ENCODE measurements at regions not wholly inside any gene's neighbourhood (a gene's known extent, or its start where the extent isn't known, plus 50 kb on each side); places are given as distances from the start of the nearest gene placed in this dataset.

GRCh38 chr4:95651891-95652290 lies 103.1 kb upstream of the UNC5C start:
- no peak overlapping the region for H3K27ac Mint-ChIP-seq
- no peaks in the 10 kb centered on the region for H3K36me3 Mint-ChIP-seq (ENCODE audit: low read depth)
- H3K27me3 Mint-ChIP-seq = no peaks in the 10 kb centered on the region
- ChIA-PET POLR2A (no interaction called here), CTCF (no interaction called here)
- H3K9me3 Mint-ChIP-seq = peaks cover 15% of the 10 kb centered on the region
- no peak overlapping the region for H3K27ac ChIP-seq (ENCODE audit: low read depth in 1 of 2, low read length in 2 of 2)
- no peaks in the 10 kb centered on the region for H3K4me1 ChIP-seq (ENCODE audit: insufficient read depth, low read length)
- no peaks in the 10 kb centered on the region for H3K27me3 ChIP-seq (ENCODE audit: control insufficient read depth in 1 of 2, insufficient read depth in 2 of 2, low read length in 2 of 2)
- no peak overlapping the region for H3K4me3 ChIP-seq (ENCODE audit: low read length)
- TF ChIP-seq, protein P1, sequence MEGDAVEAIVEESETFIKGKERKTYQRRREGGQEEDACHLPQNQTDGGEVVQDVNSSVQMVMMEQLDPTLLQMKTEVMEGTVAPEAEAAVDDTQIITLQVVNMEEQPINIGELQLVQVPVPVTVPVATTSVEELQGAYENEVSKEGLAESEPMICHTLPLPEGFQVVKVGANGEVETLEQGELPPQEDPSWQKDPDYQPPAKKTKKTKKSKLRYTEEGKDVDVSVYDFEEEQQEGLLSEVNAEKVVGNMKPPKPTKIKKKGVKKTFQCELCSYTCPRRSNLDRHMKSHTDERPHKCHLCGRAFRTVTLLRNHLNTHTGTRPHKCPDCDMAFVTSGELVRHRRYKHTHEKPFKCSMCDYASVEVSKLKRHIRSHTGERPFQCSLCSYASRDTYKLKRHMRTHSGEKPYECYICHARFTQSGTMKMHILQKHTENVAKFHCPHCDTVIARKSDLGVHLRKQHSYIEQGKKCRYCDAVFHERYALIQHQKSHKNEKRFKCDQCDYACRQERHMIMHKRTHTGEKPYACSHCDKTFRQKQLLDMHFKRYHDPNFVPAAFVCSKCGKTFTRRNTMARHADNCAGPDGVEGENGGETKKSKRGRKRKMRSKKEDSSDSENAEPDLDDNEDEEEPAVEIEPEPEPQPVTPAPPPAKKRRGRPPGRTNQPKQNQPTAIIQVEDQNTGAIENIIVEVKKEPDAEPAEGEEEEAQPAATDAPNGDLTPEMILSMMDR (IDR thresholded peaks at IDR 0.05) = no peak
- no peaks in the 10 kb centered on the region for H3K36me3 ChIP-seq (ENCODE audit: insufficient read depth, low read length)
- H3K9me3 ChIP-seq (ENCODE audit: control insufficient read depth in 1 of 2, insufficient read depth in 1 of 2, low read length in 2 of 2) = no peaks in the 10 kb centered on the region
- intact Hi-C loops (cut with DNase I, micrococcal nuclease) = no loop called here
- no peak for DNase-seq
- no peak overlapping the region for H3K4me3 Mint-ChIP-seq
- H3K4me1 Mint-ChIP-seq (ENCODE audit: low read depth) = no peaks in the 10 kb centered on the region
- ATAC-seq (ENCODE audit: poor library complexity) = no peak

GRCh38 chr4:95644417-95644816 lies 95.6 kb upstream of the UNC5C start:
- no peaks in the 10 kb centered on the region for H3K27me3 ChIP-seq (ENCODE audit: control insufficient read depth in 1 of 2, insufficient read depth in 2 of 2, low read length in 2 of 2)
- no peak for DNase-seq
- no peak overlapping the region for H3K4me3 ChIP-seq (ENCODE audit: low read length)
- H3K4me1 ChIP-seq (ENCODE audit: insufficient read depth, low read length) = no peaks in the 10 kb centered on the region
- no peak for ATAC-seq (ENCODE audit: poor library complexity)
- no peaks in the 10 kb centered on the region for H3K36me3 ChIP-seq (ENCODE audit: insufficient read depth, low read length)
- H3K27ac ChIP-seq (ENCODE audit: low read depth in 1 of 2, low read length in 2 of 2) = no peak overlapping the region
- ChIA-PET CTCF (no interaction called here), POLR2A (no interaction called here)
- Mint-ChIP-seq H3K9me3 (no peaks in the 10 kb centered on the region), H3K27me3 (no peaks in the 10 kb centered on the region), H3K27ac (no peak overlapping the region), H3K36me3 (ENCODE audit: low read depth) (no peaks in the 10 kb centered on the region), H3K4me1 (ENCODE audit: low read depth) (no peaks in the 10 kb centered on the region), H3K4me3 (no peak overlapping the region)
- intact Hi-C loops (cut with DNase I, micrococcal nuclease) = no loop called here
- H3K9me3 ChIP-seq (ENCODE audit: control insufficient read depth in 1 of 2, insufficient read depth in 1 of 2, low read length in 2 of 2) = no peaks in the 10 kb centered on the region
- TF ChIP-seq, protein P1 (IDR thresholded peaks at IDR 0.05) = no peak

DNA sequence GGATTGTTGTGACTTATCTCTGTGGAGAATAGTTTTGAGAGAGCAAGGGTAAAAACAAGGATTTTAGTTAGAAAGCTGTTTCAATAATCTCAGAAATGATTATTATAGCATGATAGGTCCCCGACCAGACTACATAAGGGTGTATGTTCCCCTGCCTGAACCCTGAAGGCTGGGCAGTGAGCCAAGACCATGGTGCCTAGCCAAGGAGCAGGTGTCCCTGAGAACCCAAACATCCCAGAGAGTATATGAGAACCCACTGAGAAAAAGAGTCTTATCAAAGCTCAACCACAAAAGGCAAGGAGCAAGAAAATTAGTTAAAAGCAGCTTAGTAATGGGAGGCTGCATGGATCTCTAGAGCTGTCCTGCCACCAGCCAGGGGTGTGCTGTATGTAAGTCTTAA lies 94.9 kb upstream of the UNC5C start:
- ATAC-seq (ENCODE audit: poor library complexity) = no peak

More for the DNA sequence above, 94.9 kb upstream of the UNC5C start:
- POLR2A ChIA-PET = no interaction called here
- no peaks in the 10 kb centered on the region for H3K36me3 Mint-ChIP-seq (ENCODE audit: low read depth)
- Histone ChIP-seq H3K4me3 (ENCODE audit: low read length) (no peak overlapping the region), H3K36me3 (ENCODE audit: insufficient read depth, low read length) (no peaks in the 10 kb centered on the region), H3K27me3 (ENCODE audit: control insufficient read depth in 1 of 2, insufficient read depth in 2 of 2, low read length in 2 of 2) (no peaks in the 10 kb centered on the region), H3K27ac (ENCODE audit: low read depth in 1 of 2, low read length in 2 of 2) (no peak overlapping the region), H3K4me1 (ENCODE audit: insufficient read depth, low read length) (no peaks in the 10 kb centered on the region), H3K9me3 (ENCODE audit: control insufficient read depth in 1 of 2, insufficient read depth in 1 of 2, low read length in 2 of 2) (no peaks in the 10 kb centered on the region)
- TF ChIP-seq, protein P1 (IDR thresholded peaks at IDR 0.05) = no peak
- DNase-seq = no peak
- H3K9me3 Mint-ChIP-seq = no peaks in the 10 kb centered on the region
- intact Hi-C loops (cut with DNase I, micrococcal nuclease) = no loop called here
- H3K4me1 Mint-ChIP-seq (ENCODE audit: low read depth) = no peaks in the 10 kb centered on the region
- CTCF ChIA-PET = no interaction called here
- no peaks in the 10 kb centered on the region for H3K27me3 Mint-ChIP-seq
- H3K4me3 Mint-ChIP-seq = no peak overlapping the region
- no peak overlapping the region for H3K27ac Mint-ChIP-seq
